ENCODE measurements at regions not wholly inside any gene's neighbourhood (a gene's known extent, or its start where the extent isn't known, plus 50 kb on each side); places are given as distances from the start of the nearest gene placed in this dataset.

GRCh38 chr1:188817814-188818213 lies 1659.8 kb downstream of the BRINP3 start:
- Histone ChIP-seq H3K4me1 (no peaks in the 10 kb centered on the region), H3K36me3 (no peaks in the 10 kb centered on the region), H3K27ac (no peak overlapping the region), H3K27me3 (replicated peaks in 1 of 7) (no peaks in the 10 kb centered on the region), H3K4me3 (no peak overlapping the region), H3K9me3 (peaks cover 0 to 15% (median 8%) of the 10 kb centered on the region in 8 donors)
- no peak for DNase-seq
- no peak for TF ChIP-seq POLR2AphosphoS5 (IDR thresholded peaks at IDR 0.05)
- no peak for TF ChIP-seq CTCF (IDR thresholded peaks at IDR 0.05 in 8 of 11, conservative IDR thresholded peaks at IDR 0.05 in 3 of 11)
- no peak for TF ChIP-seq POLR2A (IDR thresholded peaks at IDR 0.05)
- WGBS, 5 donors: 46 to 73% (median 59%) methylated on average over 1 of the region's 1 CpG
- intact Hi-C loops (cut with DNase I; ENCODE audit: low total_unique reads): no loop called here

DNA sequence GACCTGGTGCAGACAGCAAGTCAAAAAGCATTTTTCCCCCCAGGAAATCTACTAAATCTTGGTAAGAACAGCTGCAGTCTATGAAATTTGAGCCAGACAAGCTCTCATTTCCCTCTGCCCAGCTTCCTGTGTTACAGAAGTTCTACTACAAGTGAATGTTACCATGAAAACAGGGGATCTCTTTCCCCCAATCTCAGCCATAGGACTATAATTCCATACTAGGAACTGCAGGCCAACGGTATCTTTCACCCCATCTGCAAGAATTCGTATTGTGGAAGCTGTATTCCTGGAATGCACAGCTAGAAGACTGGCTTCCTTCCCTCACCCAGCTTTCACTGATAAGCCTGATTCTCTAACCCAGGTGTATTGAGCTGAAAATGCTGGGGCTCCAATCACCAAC lies 1655.4 kb downstream of the BRINP3 start:
- 24 to 37% (median 31%) methylated on average over 2 of the region's 2 CpGs for WGBS, 5 donors
- intact Hi-C loops (cut with DNase I; ENCODE audit: low total_unique reads): no loop called here

DNA sequence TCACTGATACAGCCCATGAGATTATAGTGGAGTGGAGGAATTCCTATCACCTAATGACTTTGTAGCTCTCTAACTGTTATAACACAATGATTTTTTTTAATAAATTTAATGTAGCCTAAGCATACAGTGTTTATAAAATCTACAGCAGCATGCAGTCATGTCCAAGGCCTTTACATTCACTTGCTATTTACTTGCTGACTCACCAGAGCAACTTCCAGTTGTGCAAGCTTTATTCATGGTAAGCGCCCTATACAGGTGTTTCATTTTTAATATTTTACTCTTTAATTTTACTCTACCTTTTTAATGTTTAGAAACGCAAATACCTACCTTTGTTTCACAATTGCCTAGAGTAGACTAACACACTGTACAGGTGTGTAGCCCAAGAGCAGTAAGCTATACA lies 1652.2 kb downstream of the BRINP3 start:
- H3K9me3 ChIP-seq: peaks cover 0 to 4% (median 0%) of the 10 kb centered on the region in 8 donors
- no peaks in the 10 kb centered on the region for H3K4me1 ChIP-seq
- TF ChIP-seq POLR2AphosphoS5 (IDR thresholded peaks at IDR 0.05) (no peak), POLR2A (IDR thresholded peaks at IDR 0.05) (no peak), CTCF (IDR thresholded peaks at IDR 0.05 in 8 of 11, conservative IDR thresholded peaks at IDR 0.05 in 3 of 11) (no peak)
- no peak for DNase-seq
- no peaks in the 10 kb centered on the region for H3K36me3 ChIP-seq
- no peak overlapping the region for H3K27ac ChIP-seq
- H3K4me3 ChIP-seq: no peak overlapping the region
- intact Hi-C loops (cut with DNase I; ENCODE audit: low total_unique reads): no loop called here
- H3K27me3 ChIP-seq (replicated peaks in 1 of 7): no peaks in the 10 kb centered on the region
- 84 to 93% (median 85%) methylated on average over 2 of the region's 2 CpGs for WGBS, 5 donors

More for the DNA sequence above, 1655.4 kb downstream of the BRINP3 start:
- H3K9me3 ChIP-seq: no peaks in the 10 kb centered on the region
- H3K27ac ChIP-seq: no peak overlapping the region
- no peaks in the 10 kb centered on the region for H3K4me1 ChIP-seq
- no peaks in the 10 kb centered on the region for H3K27me3 ChIP-seq (replicated peaks in 1 of 7)
- no peaks in the 10 kb centered on the region for H3K36me3 ChIP-seq
- TF ChIP-seq CTCF (IDR thresholded peaks at IDR 0.05 in 8 of 11, conservative IDR thresholded peaks at IDR 0.05 in 3 of 11) (no peak), POLR2A (IDR thresholded peaks at IDR 0.05) (no peak), POLR2AphosphoS5 (IDR thresholded peaks at IDR 0.05) (no peak)
- no peak overlapping the region for H3K4me3 ChIP-seq
- DNase-seq: no peak

GRCh38 chr1:188826800-188827199 lies 1650.9 kb downstream of the BRINP3 start:
- Histone ChIP-seq H3K36me3 (no peaks in the 10 kb centered on the region), H3K4me1 (no peaks in the 10 kb centered on the region), H3K9me3 (peaks cover 0 to 4% (median 0%) of the 10 kb centered on the region in 8 donors), H3K4me3 (no peak overlapping the region), H3K27ac (no peak overlapping the region), H3K27me3 (replicated peaks in 1 of 7) (no peaks in the 10 kb centered on the region)
- DNase-seq: no peak
- no peak for TF ChIP-seq CTCF (IDR thresholded peaks at IDR 0.05 in 8 of 11, conservative IDR thresholded peaks at IDR 0.05 in 3 of 11)
- TF ChIP-seq POLR2AphosphoS5 (IDR thresholded peaks at IDR 0.05): no peak
- no peak for TF ChIP-seq POLR2A (IDR thresholded peaks at IDR 0.05)
- intact Hi-C loops (cut with DNase I; ENCODE audit: low total_unique reads): no loop called here
